ENCODE measurements at regions not wholly inside any gene's neighbourhood (a gene's known extent, or its start where the extent isn't known, plus 50 kb on each side); places are given as distances from the start of the nearest gene placed in this dataset.

- intact Hi-C loops (cut with DNase I; ENCODE audit: low total_unique reads): no loop called here
- no peak for TF ChIP-seq POLR2A (IDR thresholded peaks at IDR 0.05)
- TF ChIP-seq, protein P1, sequence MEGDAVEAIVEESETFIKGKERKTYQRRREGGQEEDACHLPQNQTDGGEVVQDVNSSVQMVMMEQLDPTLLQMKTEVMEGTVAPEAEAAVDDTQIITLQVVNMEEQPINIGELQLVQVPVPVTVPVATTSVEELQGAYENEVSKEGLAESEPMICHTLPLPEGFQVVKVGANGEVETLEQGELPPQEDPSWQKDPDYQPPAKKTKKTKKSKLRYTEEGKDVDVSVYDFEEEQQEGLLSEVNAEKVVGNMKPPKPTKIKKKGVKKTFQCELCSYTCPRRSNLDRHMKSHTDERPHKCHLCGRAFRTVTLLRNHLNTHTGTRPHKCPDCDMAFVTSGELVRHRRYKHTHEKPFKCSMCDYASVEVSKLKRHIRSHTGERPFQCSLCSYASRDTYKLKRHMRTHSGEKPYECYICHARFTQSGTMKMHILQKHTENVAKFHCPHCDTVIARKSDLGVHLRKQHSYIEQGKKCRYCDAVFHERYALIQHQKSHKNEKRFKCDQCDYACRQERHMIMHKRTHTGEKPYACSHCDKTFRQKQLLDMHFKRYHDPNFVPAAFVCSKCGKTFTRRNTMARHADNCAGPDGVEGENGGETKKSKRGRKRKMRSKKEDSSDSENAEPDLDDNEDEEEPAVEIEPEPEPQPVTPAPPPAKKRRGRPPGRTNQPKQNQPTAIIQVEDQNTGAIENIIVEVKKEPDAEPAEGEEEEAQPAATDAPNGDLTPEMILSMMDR (IDR thresholded peaks at IDR 0.05): no peak
- WGBS, 2 donors: 77 to 82% methylated on average over 2 of the region's 2 CpGs
- no peak overlapping the region for H3K4me3 ChIP-seq (ENCODE audit: low read depth, poor library complexity, severe bottlenecking)
- no peak for DNase-seq (ENCODE audit: low spot score in 2 of 2)
Measured at GRCh38 chr18:73966954-73967353, 180.7 kb downstream of the FBXO15 start.

- WGBS, 2 donors: 55 to 62% methylated on average over 3 of the region's 3 CpGs
- no peak for TF ChIP-seq POLR2A (IDR thresholded peaks at IDR 0.05)
- TF ChIP-seq, protein P1 (IDR thresholded peaks at IDR 0.05): no peak
- no peak overlapping the region for H3K4me3 ChIP-seq (ENCODE audit: low read depth, poor library complexity, severe bottlenecking)
- no peak for DNase-seq (ENCODE audit: low spot score in 2 of 2)
- intact Hi-C loops (cut with DNase I; ENCODE audit: low total_unique reads): no loop called here
Measured at GRCh38 chr18:73962256-73962655, 185.4 kb downstream of the FBXO15 start.

DNA sequence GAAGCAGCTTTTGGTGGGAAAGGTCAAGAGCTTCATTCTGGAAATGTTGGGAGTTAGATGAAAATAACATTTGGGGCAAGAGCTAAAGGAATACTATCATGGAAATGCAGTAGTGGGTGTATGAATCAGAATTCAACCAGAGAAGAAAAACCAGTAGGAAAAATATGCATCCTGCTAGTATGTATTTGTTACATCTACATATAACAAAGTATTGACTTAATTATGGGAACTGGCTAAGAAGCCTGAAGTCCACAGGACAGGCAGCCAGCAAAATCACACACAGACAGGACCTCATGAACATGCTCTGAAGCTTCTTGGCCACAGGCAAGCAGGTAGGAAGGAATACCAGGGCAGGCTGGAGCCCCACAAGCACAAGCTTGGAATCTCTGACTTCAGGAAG lies 185.8 kb downstream of the FBXO15 start:
- DNase-seq (ENCODE audit: low spot score in 2 of 2): no peak
- no peak overlapping the region for H3K4me3 ChIP-seq (ENCODE audit: low read depth, poor library complexity, severe bottlenecking)
- intact Hi-C loops (cut with DNase I; ENCODE audit: low total_unique reads): no loop called here
- TF ChIP-seq, protein P1 (IDR thresholded peaks at IDR 0.05): no peak

DNA sequence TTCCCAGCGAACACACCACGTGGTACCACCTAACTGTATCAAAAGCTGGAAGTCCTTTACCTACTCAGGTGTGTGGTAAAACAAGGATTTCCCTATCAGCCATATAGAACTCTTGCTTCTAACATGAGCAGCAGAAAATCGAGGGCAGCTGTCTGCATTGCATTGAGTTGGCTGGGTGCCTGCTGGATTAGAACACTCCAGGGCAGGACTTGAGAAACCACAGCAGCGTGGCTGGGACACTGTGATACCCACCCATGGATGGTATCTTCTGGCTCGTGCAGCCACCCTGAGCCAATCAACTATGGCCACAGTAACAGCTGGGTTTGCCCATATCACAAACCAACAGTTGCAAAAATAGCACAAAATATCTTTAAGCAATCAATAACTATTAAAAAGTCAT lies 188.3 kb downstream of the FBXO15 start:
- intact Hi-C loops (cut with DNase I; ENCODE audit: low total_unique reads): no loop called here

GRCh38 chr18:73954268-73954667 lies 193.4 kb downstream of the FBXO15 start:
- no peak overlapping the region for H3K4me3 ChIP-seq (ENCODE audit: low read depth, poor library complexity, severe bottlenecking)
- WGBS, 2 donors: 47 to 55% methylated on average over 4 of the region's 4 CpGs
- DNase-seq (ENCODE audit: low spot score in 2 of 2): no peak
- intact Hi-C loops (cut with DNase I; ENCODE audit: low total_unique reads): no loop called here
- TF ChIP-seq POLR2A (IDR thresholded peaks at IDR 0.05): no peak
- TF ChIP-seq, protein P1 (IDR thresholded peaks at IDR 0.05): no peak

More for the DNA sequence above, 188.3 kb downstream of the FBXO15 start:
- TF ChIP-seq POLR2A (IDR thresholded peaks at IDR 0.05): no peak
- TF ChIP-seq, protein P1 (IDR thresholded peaks at IDR 0.05): no peak
- 44 to 47% methylated on average over 5 of the region's 5 CpGs for WGBS, 2 donors
- DNase-seq (ENCODE audit: low spot score in 2 of 2): no peak
- no peak overlapping the region for H3K4me3 ChIP-seq (ENCODE audit: low read depth, poor library complexity, severe bottlenecking)

GRCh38 chr18:73952296-73952946 lies 195.2 kb downstream of the FBXO15 start:
- 32 to 34% methylated on average over 7 of the region's 7 CpGs for WGBS, 2 donors
- TF ChIP-seq, protein P1 (IDR thresholded peaks at IDR 0.05): no peak
- no peak for TF ChIP-seq POLR2A (IDR thresholded peaks at IDR 0.05)
- H3K4me3 ChIP-seq (ENCODE audit: low read depth, poor library complexity, severe bottlenecking): no peak overlapping the region
- intact Hi-C loops (cut with DNase I; ENCODE audit: low total_unique reads): no loop called here
- no peak for DNase-seq (ENCODE audit: low spot score in 2 of 2)
